CD14-positive monocyte (primary cell): ENCODE measurements at regions not wholly inside any gene's neighbourhood (a gene's known extent, or its start where the extent isn't known, plus 50 kb on each side); places are given as distances from the start of the nearest gene placed in this dataset.
A peak's percentile ranks its signal among the peaks of the same experiment; 100 is the strongest.

Experiments
- DNase-seq, 3 donors: peaks; one replicate each; pipeline ENCODE4 v3.0.0-alpha.2; 2011 to 2022
- H2AFZ ChIP-seq: 2 replicates; pipeline ENCODE4 v1.6.0; 2012; ENCODE audit warnings: mild to moderate bottlenecking, low read depth, low read length, inconsistent platforms; ENCODE audit not compliant: insufficient read depth, poor library complexity, severe bottlenecking
- H3K27ac ChIP-seq, 2 donors: 1 replicate in 1 of 2; 2 replicates in 1 of 2; pipeline ENCODE4 v1.5.1; 2012 to 2013; ENCODE audit warnings: low read length in 2 of 2, control low read depth in 1 of 2, inconsistent platforms in 1 of 2, low read depth in 1 of 2, mild to moderate bottlenecking in 1 of 2
- H3K27me3 ChIP-seq, 2 donors: one replicate each; pipeline versions ENCODE4 v1.6.0 to v1.6.1; 2011 to 2013; ENCODE audit warnings: low read length in 2 of 2; ENCODE audit not compliant: control insufficient read depth in 2 of 2, insufficient read depth in 2 of 2
- H3K36me3 ChIP-seq, 2 donors: replicated peaks in 1 of 2; 1 replicate in 1 of 2; 2 replicates in 1 of 2; pipeline versions ENCODE4 v1.5.1 to v1.6.1; 2012 to 2013; ENCODE audit warnings: low read length in 2 of 2, control low read depth in 1 of 2, inconsistent platforms in 1 of 2, mild to moderate bottlenecking in 1 of 2; ENCODE audit not compliant: insufficient read depth in 2 of 2, control insufficient read depth in 1 of 2
- H3K4me1 ChIP-seq, 2 donors: 1 replicate in 1 of 2; 2 replicates in 1 of 2; pipeline versions ENCODE4 v1.5.1 to v1.6.1; 2012 to 2013; ENCODE audit warnings: low read length in 2 of 2, control low read depth in 1 of 2, inconsistent platforms in 1 of 2, mild to moderate bottlenecking in 1 of 2, moderate library complexity in 1 of 2; ENCODE audit not compliant: insufficient read depth in 2 of 2, control insufficient read depth in 1 of 2
- H3K4me2 ChIP-seq: replicated peaks from 2 replicates; pipeline ENCODE3; 2012; ENCODE audit warnings: low read length, moderate library complexity, mild to moderate bottlenecking; ENCODE audit not compliant: poor library complexity, severe bottlenecking; ENCODE audit errors: extremely low read depth
- H3K4me3 ChIP-seq, 3 experiments: fragments of 200-600 bp in 1 of 3; sonication (generic) in 1 of 3; replicated peaks in 1 of 3; 1 replicate in 2 of 3; 2 replicates in 1 of 3; pipeline ENCODE4 v1.5.1; 2011 to 2013; ENCODE audit warnings: low read length in 3 of 3, mild to moderate bottlenecking in 3 of 3, control low read depth in 2 of 3, low read depth in 2 of 3, inconsistent platforms in 1 of 3, moderate library complexity in 1 of 3
- H3K79me2 ChIP-seq: 2 replicates; pipeline ENCODE4 v1.6.0; 2012; ENCODE audit warnings: mild to moderate bottlenecking, control low read depth, inconsistent platforms, low read length, moderate library complexity; ENCODE audit not compliant: insufficient read depth
- H3K9ac ChIP-seq: 2 replicates; pipeline ENCODE4 v1.6.0; 2017; ENCODE audit warnings: low read length, mild to moderate bottlenecking; ENCODE audit not compliant: insufficient read depth, poor library complexity, severe bottlenecking
- H3K9me3 ChIP-seq, 2 donors: replicated peaks in 1 of 2; 1 replicate in 1 of 2; 2 replicates in 1 of 2; pipeline versions ENCODE4 v1.5.1 to v1.6.1; 2012 to 2013; ENCODE audit warnings: low read length in 2 of 2, control low read depth in 1 of 2; ENCODE audit not compliant: control insufficient read depth in 1 of 2, insufficient read depth in 1 of 2
- H4K20me1 ChIP-seq: 2 replicates; pipeline ENCODE4 v1.6.0; 2012; ENCODE audit warnings: mild to moderate bottlenecking, low read length, control low read depth, moderate library complexity; ENCODE audit not compliant: insufficient read depth
- H3K27ac Mint-ChIP-seq, 7 donors: one replicate each; pipeline ENCODE4 v1.8.0; 2020; ENCODE audit warnings: mild to moderate bottlenecking in 7 of 7, mixed read lengths in 7 of 7, moderate library complexity in 6 of 7, inconsistent platforms in 2 of 7
- H3K27me3 Mint-ChIP-seq, 3 donors: one replicate each; pipeline ENCODE4 v1.8.0; 2021 to 2022; ENCODE audit warnings: low read depth in 3 of 3, mild to moderate bottlenecking in 3 of 3, mixed read lengths in 3 of 3, moderate library complexity in 3 of 3, inconsistent platforms in 1 of 3
- H3K36me3 Mint-ChIP-seq, 2 donors: one replicate each; pipeline ENCODE4 v1.8.0; 2020; ENCODE audit warnings: mixed read lengths in 2 of 2, inconsistent platforms in 1 of 2, mild to moderate bottlenecking in 1 of 2
- H3K4me1 Mint-ChIP-seq: one replicate; pipeline ENCODE4 v1.8.0; 2020; ENCODE audit warnings: mild to moderate bottlenecking, mixed read lengths
- H3K4me3 Mint-ChIP-seq, 2 donors: one replicate each; pipeline ENCODE4 v1.8.0; 2020; ENCODE audit warnings: mild to moderate bottlenecking in 2 of 2, mixed read lengths in 2 of 2, moderate library complexity in 1 of 2
- H3K9me3 Mint-ChIP-seq, 7 donors: one replicate each; pipeline ENCODE4 v1.8.0; 2020 to 2022; ENCODE audit warnings: mixed read lengths in 7 of 7, mild to moderate bottlenecking in 6 of 7, moderate library complexity in 6 of 7, inconsistent platforms in 2 of 7
- CTCF ChIP-seq: fragments of 200-600 bp; IDR thresholded peaks from one replicate; pipeline ENCODE4 v1.8.0; 2022; ENCODE audit warnings: antibody characterized with exemption, mild to moderate bottlenecking
- WGBS: methylation state at CpG from one replicate; pipeline ENCODE4 v1.1.5; 2013; ENCODE audit warnings: missing lambda C conversion rate; ENCODE audit not compliant: insufficient coverage; 5-methylcytosine and 5-hydroxymethylcytosine counted together
- intact Hi-C, 2 donors: fragments of 100-400 bp; cut with micrococcal nuclease; formaldehyde crosslinking; loops; one replicate each; pipeline versions ENCODE4 v1.15.0 to v1.15.1; 2023

GRCh38 chr10:93221171-93221496, 147.4 kb downstream of the CYP26A1 start:
- H3K27me3 Mint-ChIP-seq = peaks cover 0 to 9% (median 5%) of the 10 kb centered on the region in 3 donors
- H3K4me1 Mint-ChIP-seq = no peaks in the 10 kb centered on the region

GRCh38 chr10:93221521-93221920, 147.8 kb downstream of the CYP26A1 start:
- Histone ChIP-seq H3K4me2 (no peak overlapping the region), H3K79me2 (no peaks in the 10 kb centered on the region), H3K36me3 (no peaks in the 10 kb centered on the region), H3K9me3 (no peaks in the 10 kb centered on the region), H3K9ac (no peak overlapping the region), H3K27ac (no peak overlapping the region), H2AFZ (no peak overlapping the region), H3K27me3 (no peaks in the 10 kb centered on the region), H4K20me1 (no peaks in the 10 kb centered on the region), H3K4me3 (no peak overlapping the region), H3K4me1 (no peaks in the 10 kb centered on the region)
- Mint-ChIP-seq H3K27me3 (peaks cover 0 to 9% (median 5%) of the 10 kb centered on the region in 3 donors), H3K27ac (no peak overlapping the region), H3K36me3 (no peaks in the 10 kb centered on the region), H3K9me3 (peaks cover 0 to 3% (median 0%) of the 10 kb centered on the region in 7 donors), H3K4me1 (no peaks in the 10 kb centered on the region), H3K4me3 (no peak overlapping the region)
- intact Hi-C loops = loop anchor here (10.0 kb wide), 1 partner anchor 107 kb away; no protein-coding TSS in a partner anchor
- no peak for DNase-seq
- WGBS = 100% methylated on average over 4 of the region's 5 CpGs
- TF ChIP-seq CTCF = no peak

More at GRCh38 chr10:93221171-93221496, 147.4 kb downstream of the CYP26A1 start:
- no peaks in the 10 kb centered on the region for H3K27me3 ChIP-seq
- no peaks in the 10 kb centered on the region for H3K36me3 ChIP-seq
- H3K27ac ChIP-seq = no peak overlapping the region
- H3K9me3 ChIP-seq = no peaks in the 10 kb centered on the region
- no peak overlapping the region for H2AFZ ChIP-seq
- 94% methylated on average over 17 of the region's 18 CpGs for WGBS
- H3K4me3 Mint-ChIP-seq = no peak overlapping the region
- no peak overlapping the region for H3K9ac ChIP-seq
- no peak for TF ChIP-seq CTCF
- H3K79me2 ChIP-seq = no peaks in the 10 kb centered on the region
- H3K27ac Mint-ChIP-seq = peak overlapping the region in 1 of 7 donors; percentile 38
- no peaks in the 10 kb centered on the region for H3K36me3 Mint-ChIP-seq
- no peaks in the 10 kb centered on the region for H3K4me1 ChIP-seq
- intact Hi-C loops = loop anchor here (10.0 kb wide), 1 partner anchor 106 kb away; no protein-coding TSS in a partner anchor
- H4K20me1 ChIP-seq = no peaks in the 10 kb centered on the region
- H3K4me3 ChIP-seq = no peak overlapping the region
- H3K4me2 ChIP-seq = no peak overlapping the region
- peaks cover 0 to 3% (median 0%) of the 10 kb centered on the region in 7 donors for H3K9me3 Mint-ChIP-seq
- no peak for DNase-seq
